Fibroblast of lung (primary cell): ENCODE measurements at regions not wholly inside any gene's neighbourhood (a gene's known extent, or its start where the extent isn't known, plus 50 kb on each side); places are given as distances from the start of the nearest gene placed in this dataset.

Source experiments
- DNase-seq, 2 donors: peaks; one replicate each; pipeline versions ENCODE4 v3.0.0 to v3.0.0-alpha.2; 2010; ENCODE audit warnings: low read depth in 2 of 2
- H2AFZ ChIP-seq: 2 replicates; pipeline ENCODE4 v1.5.1; 2012; ENCODE audit warnings: low read length, control low read depth, inconsistent platforms
- H3K27ac ChIP-seq: 2 replicates; pipeline ENCODE4 v1.5.1; 2011; ENCODE audit warnings: low read length, control low read depth; ENCODE audit not compliant: insufficient read depth
- H3K27me3 ChIP-seq: 2 replicates; pipeline ENCODE4 v1.5.1; 2011; ENCODE audit warnings: mild to moderate bottlenecking, low read length; ENCODE audit not compliant: control insufficient read depth, insufficient read depth
- H3K36me3 ChIP-seq: 2 replicates; pipeline ENCODE4 v1.5.1; 2011; ENCODE audit warnings: low read length; ENCODE audit not compliant: control insufficient read depth, insufficient read depth
- H3K4me1 ChIP-seq: 2 replicates; pipeline ENCODE4 v1.5.1; 2011; ENCODE audit warnings: low read length; ENCODE audit not compliant: control insufficient read depth, insufficient read depth; ENCODE audit errors: extremely low read depth
- H3K4me2 ChIP-seq: 2 replicates; pipeline ENCODE4 v1.5.1; 2011; ENCODE audit warnings: low read length, control low read depth; ENCODE audit not compliant: insufficient read depth; ENCODE audit errors: extremely low read depth
- H3K4me3 ChIP-seq, 4 experiments: fragments of 200-600 bp in 1 of 4; sonication (generic) in 1 of 4; replicated peaks in 1 of 4; 2 replicates each; pipeline ENCODE4 v1.5.1; 2011 to 2016; ENCODE audit warnings: low read length in 4 of 4, low read depth in 3 of 4, mild to moderate bottlenecking in 3 of 4, control low read depth in 2 of 4, inconsistent platforms in 1 of 4, mixed read lengths in 1 of 4; ENCODE audit not compliant: insufficient read depth in 1 of 4; ENCODE audit errors: control extremely low read depth in 1 of 4
- H3K79me2 ChIP-seq: 2 replicates; pipeline ENCODE4 v1.5.1; 2012; ENCODE audit warnings: mild to moderate bottlenecking, low read length, inconsistent platforms; ENCODE audit not compliant: control insufficient read depth, insufficient read depth
- H3K9ac ChIP-seq: 2 replicates; pipeline ENCODE4 v1.5.1; 2011; ENCODE audit warnings: mild to moderate bottlenecking, low read length, control low read depth; ENCODE audit not compliant: insufficient read depth
- H3K9me3 ChIP-seq: 2 replicates; pipeline ENCODE4 v1.5.1; 2012; ENCODE audit warnings: low read depth, low read length; ENCODE audit not compliant: control insufficient read depth, insufficient read depth
- H4K20me1 ChIP-seq: 2 replicates; pipeline ENCODE4 v1.5.1; 2011; ENCODE audit warnings: low read length; ENCODE audit not compliant: control insufficient read depth, insufficient read depth; ENCODE audit errors: extremely low read depth
- EZH2 ChIP-seq: IDR thresholded peaks from 2 replicates; pipeline ENCODE4 v1.5.1; 2012; ENCODE audit warnings: low read length, control low read depth, mild to moderate bottlenecking; ENCODE audit errors: missing control alignments
- TF ChIP-seq, protein P1 (sequence below), 2 donors: IDR thresholded peaks in 1 of 2; conservative IDR thresholded peaks in 1 of 2; 1 replicate in 1 of 2; 2 replicates in 1 of 2; pipeline ENCODE4 v1.5.1; 2011 to 2012; ENCODE audit warnings: low read length in 2 of 2, control low read depth in 1 of 2, inconsistent platforms in 1 of 2, low read depth in 1 of 2, mild to moderate bottlenecking in 1 of 2

DNA sequence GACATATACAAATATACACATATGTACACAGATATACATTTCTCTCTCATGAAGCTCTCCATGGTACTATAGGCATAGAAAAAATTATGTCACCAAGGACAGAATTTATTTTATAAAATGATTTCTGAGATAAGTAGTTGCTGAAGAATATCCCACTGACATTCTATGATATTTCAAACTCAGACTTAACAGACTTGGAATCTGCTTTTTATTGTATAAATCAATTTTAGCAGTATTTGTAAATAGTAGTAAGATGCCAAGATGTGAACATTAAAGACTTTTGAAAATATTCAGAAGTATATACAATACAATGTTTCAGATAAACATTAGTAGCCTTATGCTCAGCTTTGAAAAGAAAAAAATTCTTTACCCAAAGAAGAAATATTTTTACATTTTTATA is 107.4 kb upstream of the ARGLU1 start:
- no peak overlapping the region for H2AFZ ChIP-seq
- H3K27me3 ChIP-seq = no peaks in the 10 kb centered on the region
- no peak overlapping the region for H3K27ac ChIP-seq
- no peak for DNase-seq
- H4K20me1 ChIP-seq = no peaks in the 10 kb centered on the region
- H3K4me3 ChIP-seq = no peak overlapping the region
- H3K4me1 ChIP-seq = no peaks in the 10 kb centered on the region
- H3K9me3 ChIP-seq = no peaks in the 10 kb centered on the region
- TF ChIP-seq, protein P1, sequence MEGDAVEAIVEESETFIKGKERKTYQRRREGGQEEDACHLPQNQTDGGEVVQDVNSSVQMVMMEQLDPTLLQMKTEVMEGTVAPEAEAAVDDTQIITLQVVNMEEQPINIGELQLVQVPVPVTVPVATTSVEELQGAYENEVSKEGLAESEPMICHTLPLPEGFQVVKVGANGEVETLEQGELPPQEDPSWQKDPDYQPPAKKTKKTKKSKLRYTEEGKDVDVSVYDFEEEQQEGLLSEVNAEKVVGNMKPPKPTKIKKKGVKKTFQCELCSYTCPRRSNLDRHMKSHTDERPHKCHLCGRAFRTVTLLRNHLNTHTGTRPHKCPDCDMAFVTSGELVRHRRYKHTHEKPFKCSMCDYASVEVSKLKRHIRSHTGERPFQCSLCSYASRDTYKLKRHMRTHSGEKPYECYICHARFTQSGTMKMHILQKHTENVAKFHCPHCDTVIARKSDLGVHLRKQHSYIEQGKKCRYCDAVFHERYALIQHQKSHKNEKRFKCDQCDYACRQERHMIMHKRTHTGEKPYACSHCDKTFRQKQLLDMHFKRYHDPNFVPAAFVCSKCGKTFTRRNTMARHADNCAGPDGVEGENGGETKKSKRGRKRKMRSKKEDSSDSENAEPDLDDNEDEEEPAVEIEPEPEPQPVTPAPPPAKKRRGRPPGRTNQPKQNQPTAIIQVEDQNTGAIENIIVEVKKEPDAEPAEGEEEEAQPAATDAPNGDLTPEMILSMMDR (conservative IDR thresholded peaks at IDR 0.05 in 1 of 2, IDR thresholded peaks at IDR 0.05 in 1 of 2; ENCODE audit: low read depth in 1 of 2, low read length in 2 of 2) = no peak
- no peak for TF ChIP-seq EZH2
- no peaks in the 10 kb centered on the region for H3K36me3 ChIP-seq
- H3K9ac ChIP-seq = no peak overlapping the region
- H3K4me2 ChIP-seq = no peak overlapping the region
- no peaks in the 10 kb centered on the region for H3K79me2 ChIP-seq

DNA sequence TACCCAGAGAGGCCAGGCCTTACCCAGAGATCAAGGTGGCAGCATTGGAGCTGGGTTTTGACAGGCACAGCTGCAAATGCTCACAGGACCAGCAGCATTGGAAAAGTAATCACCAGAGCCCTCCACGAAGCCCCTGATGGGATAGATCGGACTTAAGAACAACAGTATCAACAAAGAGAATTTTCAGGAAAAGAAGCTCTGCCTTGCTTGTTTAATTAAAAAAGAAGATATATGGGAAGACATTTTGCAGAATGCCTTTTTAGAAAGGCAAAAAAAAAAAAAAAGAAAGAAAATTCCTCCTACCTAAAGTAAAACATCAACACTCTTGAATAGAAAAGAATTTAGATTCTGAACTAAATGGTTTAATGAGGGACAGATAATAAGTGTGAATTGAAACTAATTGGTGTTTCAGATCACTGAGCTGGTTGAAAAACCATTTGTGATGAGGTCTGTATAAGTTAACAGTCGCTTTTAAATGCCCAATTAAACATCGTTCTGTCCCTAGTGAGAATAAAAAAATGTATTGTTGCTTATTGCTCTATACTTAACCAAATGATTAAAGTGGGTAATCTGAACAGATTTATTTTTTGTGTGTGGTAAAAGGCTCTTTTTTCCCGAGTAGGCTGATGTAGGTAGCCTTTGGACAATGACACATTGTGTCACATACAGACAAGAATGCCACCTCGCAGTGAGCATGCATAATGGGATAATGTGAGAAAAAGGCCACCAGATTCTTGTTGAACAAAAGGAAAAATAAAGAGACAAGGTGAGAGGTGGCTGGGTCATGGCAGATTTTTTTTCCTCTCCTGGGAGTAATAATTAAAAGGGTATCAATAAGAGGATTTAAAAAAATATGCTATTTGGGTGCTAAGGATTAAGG is 93.0 kb upstream of the ARGLU1 start:
- no peak overlapping the region for H2AFZ ChIP-seq
- H3K79me2 ChIP-seq = no peaks in the 10 kb centered on the region
- no peak for DNase-seq
- no peak overlapping the region for H3K4me2 ChIP-seq
- no peak overlapping the region for H3K9ac ChIP-seq
- no peaks in the 10 kb centered on the region for H3K36me3 ChIP-seq
- H3K27ac ChIP-seq = no peak overlapping the region
- H3K9me3 ChIP-seq = no peaks in the 10 kb centered on the region
- H3K4me1 ChIP-seq = no peaks in the 10 kb centered on the region
- TF ChIP-seq, protein P1 (conservative IDR thresholded peaks at IDR 0.05 in 1 of 2, IDR thresholded peaks at IDR 0.05 in 1 of 2; ENCODE audit: low read depth in 1 of 2, low read length in 2 of 2) = no peak
- TF ChIP-seq EZH2 = no peak
- H3K4me3 ChIP-seq = no peak overlapping the region
- H3K27me3 ChIP-seq = no peaks in the 10 kb centered on the region
- H4K20me1 ChIP-seq = no peaks in the 10 kb centered on the region

DNA sequence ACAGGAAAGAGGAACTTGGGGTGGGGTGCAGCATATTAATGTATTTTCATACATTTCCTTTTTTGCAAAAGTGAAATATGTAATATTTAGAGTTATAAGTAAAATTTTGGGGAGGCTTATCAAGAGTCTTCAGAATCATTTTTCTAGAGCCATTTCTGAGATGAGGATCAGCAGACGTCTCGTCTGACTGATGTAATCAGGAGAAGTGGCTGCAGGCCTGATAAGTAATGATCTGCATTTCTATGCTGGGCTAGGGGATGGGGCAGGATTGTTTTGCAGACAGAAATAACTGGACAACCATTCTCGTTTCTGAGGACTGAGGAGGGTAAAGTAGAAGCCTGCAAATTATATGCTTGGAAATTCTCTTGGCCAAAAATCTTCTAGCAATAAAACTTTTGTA is 89.2 kb upstream of the ARGLU1 start:
- TF ChIP-seq, protein P1 (conservative IDR thresholded peaks at IDR 0.05 in 1 of 2, IDR thresholded peaks at IDR 0.05 in 1 of 2; ENCODE audit: low read depth in 1 of 2, low read length in 2 of 2) = no peak
- TF ChIP-seq EZH2 = no peak
- no peak overlapping the region for H3K27ac ChIP-seq
- H3K9ac ChIP-seq = no peak overlapping the region
- no peaks in the 10 kb centered on the region for H4K20me1 ChIP-seq
- H3K36me3 ChIP-seq = no peaks in the 10 kb centered on the region
- H3K4me1 ChIP-seq = no peaks in the 10 kb centered on the region
- no peak overlapping the region for H3K4me3 ChIP-seq
- H3K27me3 ChIP-seq = no peaks in the 10 kb centered on the region
- H2AFZ ChIP-seq = no peak overlapping the region
- H3K9me3 ChIP-seq = no peaks in the 10 kb centered on the region
- no peaks in the 10 kb centered on the region for H3K79me2 ChIP-seq
- no peak overlapping the region for H3K4me2 ChIP-seq
- no peak for DNase-seq
